ENCODE measurements at regions not wholly inside any gene's neighbourhood (a gene's known extent, or its start where the extent isn't known, plus 50 kb on each side); places are given as distances from the start of the nearest gene placed in this dataset.

- no peak for TF ChIP-seq FOXJ3 (CRISPR knock-in tag; IDR thresholded peaks at IDR 0.05; ENCODE audit: borderline replicate concordance)
- no peak for TF ChIP-seq ZNF713 (CRISPR knock-in tag; IDR thresholded peaks at IDR 0.05)
- no peak for TF ChIP-seq RNF2 (conservative IDR thresholded peaks at IDR 0.05; ENCODE audit: low read depth)
- TF ChIP-seq ZNF225 (CRISPR knock-in tag; IDR thresholded peaks at IDR 0.05): no peak
- no peak for TF ChIP-seq ZNF121 (CRISPR knock-in tag; IDR thresholded peaks at IDR 0.05)
- TF ChIP-seq IRF1 (CRISPR knock-in tag; IDR thresholded peaks at IDR 0.05; ENCODE audit: low read depth): no peak
- no peak for TF ChIP-seq ZXDC (CRISPR knock-in tag; IDR thresholded peaks at IDR 0.05)
- no peak for TF ChIP-seq BATF2 (CRISPR knock-in tag; IDR thresholded peaks at IDR 0.05)
- no peak for TF ChIP-seq NFYB (CRISPR knock-in tag; IDR thresholded peaks at IDR 0.05)
Measured at GRCh38 chr4:115918149-115918548, 804.7 kb upstream of the NDST4 start.

All from HepG2 (cell line).